Right atrium auricular region (tissue), 2 donors: ENCODE measurements at regions not wholly inside any gene's neighbourhood (a gene's known extent, or its start where the extent isn't known, plus 50 kb on each side); places are given as distances from the start of the nearest gene placed in this dataset.

Experiments
- DNase-seq: peaks from one replicate; pipeline ENCODE4 v3.0.0-alpha.2; 2019; ENCODE audit warnings: low spot score
- H3K27ac ChIP-seq, 2 donors: fragments of 200-600 bp; sonication (generic); 1 replicate in 1 of 2; 2 replicates in 1 of 2; pipeline ENCODE4 v1.5.1; 2016 to 2019
- H3K27me3 ChIP-seq, 2 donors: fragments of 200-600 bp; sonication (generic); one replicate each; pipeline versions ENCODE4 v1.5.1 to v1.6.0; 2017 to 2019
- H3K36me3 ChIP-seq: fragments of 200-600 bp; sonication (generic); one replicate; pipeline ENCODE4 v1.5.1; 2016
- H3K4me1 ChIP-seq, 2 donors: fragments of 200-600 bp; sonication (generic); one replicate each; pipeline versions ENCODE4 v1.5.1 to v1.6.0; 2017 to 2019
- H3K4me3 ChIP-seq, 2 donors: fragments of 200-600 bp; sonication (generic); 1 replicate in 1 of 2; 2 replicates in 1 of 2; pipeline ENCODE4 v1.5.1; 2017 to 2019; ENCODE audit warnings: mild to moderate bottlenecking in 1 of 2, moderate library complexity in 1 of 2
- H3K9me3 ChIP-seq, 2 donors: fragments of 200-600 bp; sonication (generic); one replicate each; pipeline ENCODE4 v1.5.1; 2019
- CTCF ChIP-seq, 2 donors: fragments of 200-600 bp; sonication (generic); IDR thresholded peaks; one replicate each; pipeline ENCODE4 v1.5.1; 2019; ENCODE audit warnings: antibody characterized with exemption in 2 of 2

GRCh38 chr5:147956064-147956841 lies 49.9 kb upstream of the C5orf46 start:
- no peaks in the 10 kb centered on the region for H3K27me3 ChIP-seq
- H3K36me3 ChIP-seq, result no peaks in the 10 kb centered on the region
- DNase-seq, result no peak
- no peak overlapping the region for H3K27ac ChIP-seq
- no peaks in the 10 kb centered on the region for H3K4me1 ChIP-seq
- H3K9me3 ChIP-seq, result no peaks in the 10 kb centered on the region
- H3K4me3 ChIP-seq, result no peak overlapping the region
- TF ChIP-seq CTCF (IDR thresholded peaks at IDR 0.05), result no peak
